Cardiac muscle cell (in vitro differentiated cells and primary cell): ENCODE measurements at regions not wholly inside any gene's neighbourhood (a gene's known extent, or its start where the extent isn't known, plus 50 kb on each side); places are given as distances from the start of the nearest gene placed in this dataset.

Experiments
- DNase-seq, 2 donors: peaks; one replicate each; pipeline versions ENCODE4 v3.0.0 to v3.0.0-alpha.2; 2010 to 2017; ENCODE audit warnings: low read depth in 1 of 2, low spot score in 1 of 2
- H3K27ac ChIP-seq: fragments of 200-600 bp; sonication (generic); 2 replicates; pipeline ENCODE4 v1.5.1; 2016
- H3K27me3 ChIP-seq: fragments of 200-600 bp; sonication (generic); 2 replicates; pipeline ENCODE4 v1.6.0; 2016; ENCODE audit warnings: control low read depth
- H3K36me3 ChIP-seq: fragments of 200-600 bp; sonication (generic); 2 replicates; pipeline ENCODE4 v1.5.1; 2016; ENCODE audit warnings: control low read depth
- H3K4me1 ChIP-seq: fragments of 200-600 bp; sonication (generic); 2 replicates; pipeline ENCODE4 v1.8.1; 2017; ENCODE audit warnings: low read depth, mild to moderate bottlenecking, mixed run types
- H3K4me3 ChIP-seq: fragments of 200-600 bp; sonication (generic); 2 replicates; pipeline ENCODE4 v1.5.1; 2016; ENCODE audit warnings: mild to moderate bottlenecking
- H3K9me3 ChIP-seq: fragments of 200-600 bp; sonication (generic); 2 replicates; pipeline ENCODE4 v1.5.1; 2017; ENCODE audit warnings: low read depth, mild to moderate bottlenecking, control low read depth
- TF ChIP-seq, protein P1 (sequence below): IDR thresholded peaks from 2 replicates; pipeline ENCODE4 v1.5.1; 2012; ENCODE audit warnings: low read depth, mild to moderate bottlenecking, low read length

DNA sequence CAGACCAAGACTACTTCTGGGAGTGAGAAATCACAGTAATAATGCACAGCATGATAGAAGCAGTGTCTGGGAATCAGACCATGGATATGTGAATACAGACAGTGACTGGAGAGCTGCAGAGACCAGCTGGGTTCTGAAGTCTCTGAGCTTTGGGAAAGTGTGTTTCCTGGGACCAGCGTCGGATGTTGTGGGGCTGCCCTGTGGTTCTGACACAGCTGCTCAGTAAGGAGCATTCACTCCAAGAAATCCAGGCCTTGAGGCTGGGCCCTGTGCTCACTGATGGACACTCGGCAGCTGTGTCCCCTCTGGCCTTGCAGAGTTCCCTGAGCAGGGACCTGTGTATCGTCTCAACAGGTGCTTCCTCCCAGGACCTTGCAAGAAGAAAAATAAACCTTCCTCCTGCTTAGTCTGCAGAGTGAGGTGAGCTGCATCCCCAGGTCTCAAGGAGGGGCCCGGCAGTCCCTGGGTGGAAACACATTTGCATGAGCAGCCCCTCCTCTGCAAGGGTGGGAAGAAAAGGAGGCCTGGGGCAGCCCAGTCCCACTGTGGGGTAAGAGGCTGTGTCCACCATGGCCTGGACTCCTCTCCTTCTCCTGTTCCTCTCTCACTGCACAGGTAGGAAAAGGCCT lies 107.9 kb downstream of the VPREB1 start:
- TF ChIP-seq, protein P1, sequence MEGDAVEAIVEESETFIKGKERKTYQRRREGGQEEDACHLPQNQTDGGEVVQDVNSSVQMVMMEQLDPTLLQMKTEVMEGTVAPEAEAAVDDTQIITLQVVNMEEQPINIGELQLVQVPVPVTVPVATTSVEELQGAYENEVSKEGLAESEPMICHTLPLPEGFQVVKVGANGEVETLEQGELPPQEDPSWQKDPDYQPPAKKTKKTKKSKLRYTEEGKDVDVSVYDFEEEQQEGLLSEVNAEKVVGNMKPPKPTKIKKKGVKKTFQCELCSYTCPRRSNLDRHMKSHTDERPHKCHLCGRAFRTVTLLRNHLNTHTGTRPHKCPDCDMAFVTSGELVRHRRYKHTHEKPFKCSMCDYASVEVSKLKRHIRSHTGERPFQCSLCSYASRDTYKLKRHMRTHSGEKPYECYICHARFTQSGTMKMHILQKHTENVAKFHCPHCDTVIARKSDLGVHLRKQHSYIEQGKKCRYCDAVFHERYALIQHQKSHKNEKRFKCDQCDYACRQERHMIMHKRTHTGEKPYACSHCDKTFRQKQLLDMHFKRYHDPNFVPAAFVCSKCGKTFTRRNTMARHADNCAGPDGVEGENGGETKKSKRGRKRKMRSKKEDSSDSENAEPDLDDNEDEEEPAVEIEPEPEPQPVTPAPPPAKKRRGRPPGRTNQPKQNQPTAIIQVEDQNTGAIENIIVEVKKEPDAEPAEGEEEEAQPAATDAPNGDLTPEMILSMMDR: no peak
- H3K27ac ChIP-seq: no peak overlapping the region

GRCh38 chr22:22355096-22355834 lies 110.7 kb downstream of the VPREB1 start:
- no peaks in the 10 kb centered on the region for H3K4me1 ChIP-seq
- H3K36me3 ChIP-seq: no peaks in the 10 kb centered on the region
- H3K4me3 ChIP-seq: no peak overlapping the region
- TF ChIP-seq, protein P1: no peak
- H3K9me3 ChIP-seq: no peaks in the 10 kb centered on the region
- H3K27me3 ChIP-seq: no peaks in the 10 kb centered on the region
- no peak overlapping the region for H3K27ac ChIP-seq
- DNase-seq: no peak

More for the DNA sequence above, 107.9 kb downstream of the VPREB1 start:
- Histone ChIP-seq H3K4me3 (no peak overlapping the region), H3K27me3 (no peaks in the 10 kb centered on the region), H3K4me1 (no peaks in the 10 kb centered on the region), H3K36me3 (no peaks in the 10 kb centered on the region), H3K9me3 (no peaks in the 10 kb centered on the region)
- no peak for DNase-seq

DNA sequence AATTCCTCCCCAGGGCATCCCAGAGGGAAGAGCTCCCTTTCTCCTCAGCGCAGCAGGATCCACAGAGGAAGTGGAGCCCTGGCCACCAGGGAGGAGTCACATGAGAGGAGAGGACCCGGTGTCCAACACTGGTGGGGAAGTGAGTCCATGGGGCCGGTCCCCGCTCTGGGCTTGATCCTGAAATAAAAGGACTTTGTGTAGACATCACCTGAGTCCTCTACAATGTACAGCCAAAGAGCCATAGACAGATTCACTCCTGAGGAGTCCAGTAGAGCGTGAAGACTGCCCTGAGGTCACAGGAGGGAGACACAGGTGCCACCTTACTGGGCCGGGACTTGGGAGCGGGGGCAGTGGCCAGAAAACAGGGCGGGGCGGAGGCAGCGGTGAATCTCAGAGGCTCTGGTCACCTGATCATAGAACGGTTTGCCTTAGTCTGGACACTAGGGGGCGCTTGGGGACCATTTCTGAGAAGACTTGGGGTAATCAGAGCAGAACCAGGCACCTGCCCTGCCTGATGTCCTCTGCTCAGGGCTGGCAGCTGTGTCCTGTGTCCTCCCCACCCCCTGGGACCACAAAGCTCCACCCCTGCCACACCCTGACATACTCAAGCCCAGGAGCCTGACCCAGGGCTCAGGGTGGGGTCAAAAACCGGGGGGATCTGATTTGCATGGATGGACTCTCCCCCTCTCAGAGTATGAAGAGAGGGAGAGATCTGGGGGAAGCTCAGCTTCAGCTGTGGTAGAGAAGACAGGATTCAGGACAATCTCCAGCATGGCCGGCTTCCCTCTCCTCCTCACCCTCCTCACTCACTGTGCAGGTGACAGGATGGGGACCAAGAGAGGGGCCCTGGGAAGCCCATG lies 112.7 kb downstream of the VPREB1 start:
- peak; percentile 12 to 70 for DNase-seq
- Histone ChIP-seq H3K36me3 (no peaks in the 10 kb centered on the region), H3K4me3 (no peak overlapping the region), H3K27ac (no peak overlapping the region), H3K9me3 (no peaks in the 10 kb centered on the region), H3K27me3 (no peaks in the 10 kb centered on the region), H3K4me1 (no peaks in the 10 kb centered on the region)
- TF ChIP-seq, protein P1: peak; percentile 80

DNA sequence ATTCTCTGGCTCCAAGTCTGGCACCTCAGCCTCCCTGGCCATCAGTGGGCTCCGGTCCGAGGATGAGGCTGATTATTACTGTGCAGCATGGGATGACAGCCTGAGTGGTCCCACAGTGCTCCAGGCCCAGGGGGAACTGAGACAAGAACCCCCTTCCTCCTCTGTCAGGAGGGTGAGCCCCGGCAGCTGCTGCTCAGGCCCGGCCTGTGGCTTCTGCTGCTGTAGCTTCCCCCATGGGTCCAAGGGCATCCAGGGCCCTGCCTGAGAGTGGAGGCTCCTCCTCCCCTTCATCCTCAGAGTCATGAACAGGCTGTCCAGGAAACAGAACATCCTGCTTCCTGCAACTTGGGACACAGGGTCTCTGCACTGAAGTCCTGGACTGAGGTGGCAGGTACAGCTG lies 113.6 kb downstream of the VPREB1 start:
- no peak for DNase-seq
- TF ChIP-seq, protein P1: no peak
- H3K4me1 ChIP-seq: no peaks in the 10 kb centered on the region
- H3K4me3 ChIP-seq: no peak overlapping the region
- H3K27me3 ChIP-seq: no peaks in the 10 kb centered on the region
- no peaks in the 10 kb centered on the region for H3K36me3 ChIP-seq
- no peaks in the 10 kb centered on the region for H3K9me3 ChIP-seq
- H3K27ac ChIP-seq: no peak overlapping the region

- TF ChIP-seq, protein P1: no peak
- H3K36me3 ChIP-seq: no peaks in the 10 kb centered on the region
- no peaks in the 10 kb centered on the region for H3K9me3 ChIP-seq
- no peaks in the 10 kb centered on the region for H3K4me1 ChIP-seq
- no peak overlapping the region for H3K27ac ChIP-seq
- no peaks in the 10 kb centered on the region for H3K27me3 ChIP-seq
- H3K4me3 ChIP-seq: no peak overlapping the region
- no peak for DNase-seq
Measured at GRCh38 chr22:22358686-22359085, 114.1 kb downstream of the VPREB1 start.
